Naive B cell (primary cell): ENCODE measurements at regions not wholly inside any gene's neighbourhood (a gene's known extent, or its start where the extent isn't known, plus 50 kb on each side); places are given as distances from the start of the nearest gene placed in this dataset.
A peak's percentile ranks its signal among the peaks of the same experiment; 100 is the strongest.
"Not testable (repeated sequence)": the region's sequence is repeated elsewhere in the genome, so short reads cannot be mapped to it uniquely, and the experiment has no call there.

Experiments
- ATAC-seq, 2 donors: fragments of 150-1000 bp; cut with Tn5 transposase; 2 replicates each; pipeline ENCODE4 v1.10.0; 2021; ENCODE audit warnings: low read depth in 2 of 2, mild to moderate bottlenecking in 2 of 2, moderate library complexity in 2 of 2
- DNase-seq: peaks from one replicate; pipeline ENCODE4 v3.0.0; 2022
- H3K27ac Mint-ChIP-seq, 6 donors: one replicate each; pipeline ENCODE4 v1.8.0; 2020 to 2022; ENCODE audit warnings: mild to moderate bottlenecking in 6 of 6, mixed read lengths in 6 of 6, moderate library complexity in 5 of 6, inconsistent platforms in 2 of 6
- H3K27me3 Mint-ChIP-seq, 3 donors: one replicate each; pipeline ENCODE4 v1.8.0; 2021 to 2022; ENCODE audit warnings: mixed read lengths in 3 of 3, mild to moderate bottlenecking in 1 of 3
- H3K36me3 Mint-ChIP-seq, 2 donors: one replicate each; pipeline ENCODE4 v1.8.0; 2020 to 2022; ENCODE audit warnings: mixed read lengths in 2 of 2, inconsistent platforms in 1 of 2, mild to moderate bottlenecking in 1 of 2
- H3K4me1 Mint-ChIP-seq, 3 donors: one replicate each; pipeline ENCODE4 v1.8.0; 2020 to 2022; ENCODE audit warnings: mixed read lengths in 3 of 3, inconsistent platforms in 1 of 3, mild to moderate bottlenecking in 1 of 3, moderate library complexity in 1 of 3
- H3K4me3 Mint-ChIP-seq, 8 donors: one replicate each; pipeline ENCODE4 v1.8.0; 2020 to 2022; ENCODE audit warnings: mild to moderate bottlenecking in 8 of 8, mixed read lengths in 8 of 8, moderate library complexity in 8 of 8, inconsistent platforms in 2 of 8
- H3K9me3 Mint-ChIP-seq, 7 donors: one replicate each; pipeline ENCODE4 v1.8.0; 2020 to 2022; ENCODE audit warnings: mixed read lengths in 7 of 7, mild to moderate bottlenecking in 5 of 7, inconsistent platforms in 2 of 7, moderate library complexity in 1 of 7

- H3K36me3 Mint-ChIP-seq: peaks cover 0 to 1% of the 10 kb centered on the region in 2 donors
Observed at GRCh38 chr5:125081101-125081500, 334.7 kb upstream of the ZNF608 start.

GRCh38 chr5:125083981-125084380, 337.5 kb upstream of the ZNF608 start:
- Mint-ChIP-seq H3K36me3 (no peaks in the 10 kb centered on the region), H3K4me3 (no peak overlapping the region), H3K4me1 (no peaks in the 10 kb centered on the region), H3K9me3 (peaks cover 0 to 4% (median 3%) of the 10 kb centered on the region in 7 donors), H3K27me3 (peaks cover 0 to 4% (median 0%) of the 10 kb centered on the region in 3 donors), H3K27ac (no peak overlapping the region)
- no peak for DNase-seq
- ATAC-seq: no peak

More at GRCh38 chr5:125081101-125081500, 334.7 kb upstream of the ZNF608 start:
- Mint-ChIP-seq H3K4me3 (no peak overlapping the region), H3K27me3 (no peaks in the 10 kb centered on the region), H3K4me1 (no peaks in the 10 kb centered on the region), H3K9me3 (peaks cover 0 to 6% (median 0%) of the 10 kb centered on the region in 7 donors), H3K27ac (no peak overlapping the region)
- ATAC-seq (no peak), DNase-seq (no peak)

DNA sequence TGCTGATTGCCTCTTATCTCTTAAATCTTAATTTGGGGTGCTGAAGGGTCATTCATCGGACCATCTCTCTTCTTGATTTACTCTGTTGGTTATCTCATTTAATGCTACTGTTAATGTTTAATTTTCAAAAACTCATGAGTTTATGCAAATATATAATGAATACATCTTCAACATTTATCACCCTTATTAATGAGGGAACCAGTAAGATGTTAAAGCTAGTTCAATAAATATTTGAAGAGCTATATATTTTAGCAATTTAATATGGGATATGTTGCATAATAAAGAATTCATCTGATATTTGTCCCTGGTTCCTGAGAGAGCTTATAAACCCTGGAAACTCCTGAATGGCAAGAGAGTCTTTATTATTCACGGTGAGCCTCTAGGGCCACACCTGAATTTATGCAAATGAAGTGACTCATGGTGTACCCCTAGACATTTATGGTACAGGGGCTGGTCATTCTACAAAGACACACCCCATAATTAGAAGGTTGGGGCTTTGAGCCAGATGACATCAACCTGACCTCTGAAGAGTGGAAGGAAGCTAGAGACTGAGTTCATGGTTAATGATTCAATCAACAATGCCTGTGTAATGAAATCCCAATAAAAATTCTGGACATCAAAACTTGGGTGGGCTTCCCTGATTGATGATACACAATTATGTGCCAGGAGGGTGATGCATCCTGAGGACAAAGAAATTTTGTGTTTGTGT, 339.5 kb upstream of the ZNF608 start:
- H3K4me3 Mint-ChIP-seq: no peak overlapping the region
- no peak for DNase-seq

GRCh38 chr5:125088522-125089105, 342.2 kb upstream of the ZNF608 start:
- ATAC-seq: no peak
- Mint-ChIP-seq H3K36me3 (no peaks in the 10 kb centered on the region), H3K4me3 (no peak overlapping the region), H3K9me3 (peaks cover 0 to 11% (median 5%) of the 10 kb centered on the region in 7 donors), H3K27me3 (peaks cover 0 to 12% (median 4%) of the 10 kb centered on the region in 3 donors), H3K4me1 (no peaks in the 10 kb centered on the region), H3K27ac (no peak overlapping the region)
- no peak for DNase-seq

More for the DNA sequence above, 339.5 kb upstream of the ZNF608 start:
- ATAC-seq: no peak
- Mint-ChIP-seq H3K4me1 (no peaks in the 10 kb centered on the region), H3K27ac (peak overlapping the region in 1 of 6 donors; percentile 68), H3K36me3 (no peaks in the 10 kb centered on the region), H3K27me3 (peaks cover 0 to 4% (median 4%) of the 10 kb centered on the region in 3 donors), H3K9me3 (peaks cover 0 to 4% (median 3%) of the 10 kb centered on the region in 7 donors)

DNA sequence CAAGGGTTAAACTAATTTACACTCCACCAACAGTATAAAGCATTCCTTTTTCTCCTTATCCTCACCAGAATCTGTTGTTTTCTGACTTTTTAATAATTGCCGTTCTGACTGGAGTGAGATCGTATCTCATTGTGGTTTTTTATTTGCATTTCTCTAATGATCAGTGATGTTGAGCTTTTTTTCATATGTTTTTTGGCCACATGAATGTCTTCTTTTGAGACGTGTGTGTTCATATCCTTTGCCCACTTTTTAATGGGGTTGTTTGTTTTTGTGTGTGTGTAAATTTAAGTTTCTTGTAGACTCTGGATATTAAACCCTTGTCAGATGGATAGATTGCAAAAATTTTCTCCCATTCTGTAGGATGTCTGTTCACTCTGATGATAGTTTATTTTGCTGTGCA, 345.7 kb upstream of the ZNF608 start:
- peaks cover 2 to 21% (median 8%) of the 10 kb centered on the region in 7 donors for H3K9me3 Mint-ChIP-seq

GRCh38 chr5:125093776-125094175, 347.3 kb upstream of the ZNF608 start:
- peaks cover 0 to 21% (median 7%) of the 10 kb centered on the region in 7 donors for H3K9me3 Mint-ChIP-seq
- no peak for DNase-seq
- ATAC-seq: no peak
- H3K4me3 Mint-ChIP-seq: no peak overlapping the region
- H3K27ac Mint-ChIP-seq: no peak overlapping the region
- H3K4me1 Mint-ChIP-seq: no peaks in the 10 kb centered on the region
- H3K36me3 Mint-ChIP-seq: peaks cover 0 to 6% of the 10 kb centered on the region in 2 donors
- H3K27me3 Mint-ChIP-seq: peaks cover 0 to 7% (median 4%) of the 10 kb centered on the region in 3 donors

More for the DNA sequence above, 345.7 kb upstream of the ZNF608 start:
- not testable (repeated sequence) for H3K36me3 Mint-ChIP-seq, H3K4me1 Mint-ChIP-seq, DNase-seq, ATAC-seq, H3K4me3 Mint-ChIP-seq, H3K27ac Mint-ChIP-seq
- peaks cover 0 to 12% (median 4%) of the 10 kb centered on the region in 3 donors for H3K27me3 Mint-ChIP-seq

DNA sequence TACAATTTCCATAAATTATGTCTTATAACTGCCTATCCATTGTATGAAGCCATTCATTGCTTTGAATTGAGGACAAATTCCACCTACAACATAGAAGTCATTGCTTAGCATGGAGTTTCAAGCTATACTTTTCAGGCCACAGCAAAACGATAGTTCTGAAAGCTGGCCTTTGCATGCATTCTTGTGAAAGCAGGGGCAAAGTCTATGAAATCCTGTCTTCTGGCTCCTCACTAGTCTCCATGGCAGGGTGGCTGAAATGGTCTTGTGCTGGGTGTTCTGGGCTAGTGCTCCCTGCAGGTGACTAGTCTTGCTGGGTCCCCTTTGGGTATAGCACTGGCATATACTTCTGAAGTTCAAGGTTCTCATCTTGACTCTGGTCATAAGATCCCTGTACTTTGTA, 353.9 kb upstream of the ZNF608 start:
- no peak for ATAC-seq
- no peaks in the 10 kb centered on the region for H3K27me3 Mint-ChIP-seq

GRCh38 chr5:125100951-125101350, 354.5 kb upstream of the ZNF608 start:
- H3K9me3 Mint-ChIP-seq: peaks cover 0 to 11% (median 2%) of the 10 kb centered on the region in 7 donors
- ATAC-seq (no peak), DNase-seq (no peak)
- H3K27ac Mint-ChIP-seq: peak overlapping the region in 1 of 6 donors; percentile 50
- no peaks in the 10 kb centered on the region for H3K4me1 Mint-ChIP-seq
- no peaks in the 10 kb centered on the region for H3K27me3 Mint-ChIP-seq
- H3K36me3 Mint-ChIP-seq: peaks cover 0 to 6% of the 10 kb centered on the region in 2 donors
- no peak overlapping the region for H3K4me3 Mint-ChIP-seq

More for the DNA sequence above, 353.9 kb upstream of the ZNF608 start:
- Mint-ChIP-seq H3K4me1 (no peaks in the 10 kb centered on the region), H3K27ac (no peak overlapping the region), H3K9me3 (peaks cover 0 to 15% (median 4%) of the 10 kb centered on the region in 7 donors), H3K36me3 (peaks cover 0 to 6% of the 10 kb centered on the region in 2 donors), H3K4me3 (no peak overlapping the region)
- DNase-seq: no peak

- ATAC-seq: no peak
- no peak for DNase-seq
- H3K27ac Mint-ChIP-seq: no peak overlapping the region
- no peaks in the 10 kb centered on the region for H3K27me3 Mint-ChIP-seq
- H3K9me3 Mint-ChIP-seq: no peaks in the 10 kb centered on the region
- H3K4me1 Mint-ChIP-seq: no peaks in the 10 kb centered on the region
- no peaks in the 10 kb centered on the region for H3K36me3 Mint-ChIP-seq
- no peak overlapping the region for H3K4me3 Mint-ChIP-seq
Observed at GRCh38 chr5:125103459-125103858, 357.0 kb upstream of the ZNF608 start.

GRCh38 chr5:125106271-125106670, 359.8 kb upstream of the ZNF608 start:
- Mint-ChIP-seq H3K27me3 (no peaks in the 10 kb centered on the region), H3K27ac (no peak overlapping the region), H3K4me1 (no peaks in the 10 kb centered on the region), H3K4me3 (no peak overlapping the region), H3K36me3 (peaks cover 2 to 3% of the 10 kb centered on the region in 2 donors), H3K9me3 (peaks cover 0 to 3% (median 0%) of the 10 kb centered on the region in 7 donors)
- DNase-seq (no peak), ATAC-seq (no peak)

DNA sequence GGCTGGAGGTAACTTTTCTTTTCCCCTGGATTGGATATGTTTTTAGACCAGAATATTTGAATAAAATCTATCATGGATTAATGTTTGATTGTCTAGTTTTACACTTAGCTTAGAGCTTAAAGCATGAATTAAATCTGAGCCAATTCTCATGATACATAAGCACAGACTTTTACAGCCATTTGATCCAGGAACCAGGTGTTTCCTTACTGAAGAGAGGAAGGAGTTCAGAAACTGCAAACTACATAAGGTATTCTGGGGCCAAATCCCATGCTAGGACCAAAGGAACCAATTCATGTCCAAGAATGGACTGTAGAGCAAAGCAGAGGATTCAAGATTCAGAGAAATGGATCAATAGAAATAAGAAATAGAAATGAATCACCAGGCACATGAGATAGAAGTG, 360.4 kb upstream of the ZNF608 start:
- Mint-ChIP-seq H3K4me3 (no peak overlapping the region), H3K4me1 (no peaks in the 10 kb centered on the region), H3K9me3 (peaks cover 0 to 8% (median 2%) of the 10 kb centered on the region in 7 donors), H3K27ac (no peak overlapping the region), H3K27me3 (no peaks in the 10 kb centered on the region), H3K36me3 (peaks cover 8 to 9% of the 10 kb centered on the region in 2 donors)
- DNase-seq (no peak), ATAC-seq (no peak)

DNA sequence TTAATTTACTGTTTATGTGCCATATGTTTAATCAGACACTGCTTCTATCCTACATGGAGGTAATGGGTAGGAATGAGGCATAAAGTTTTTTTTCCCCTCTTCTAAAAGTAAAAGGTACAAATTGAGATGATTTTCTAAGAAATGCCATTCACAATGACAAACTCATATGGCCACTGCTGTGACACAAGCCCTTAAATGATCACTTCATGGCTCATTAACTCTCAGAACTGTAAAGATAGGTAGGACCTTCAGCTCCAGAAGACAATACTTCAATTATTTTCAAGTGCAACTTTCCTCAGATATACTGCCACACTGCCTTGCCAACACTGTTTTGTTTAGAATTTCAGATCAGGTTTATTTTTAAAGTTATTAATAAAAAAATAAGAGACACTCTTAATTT, 362.9 kb upstream of the ZNF608 start:
- DNase-seq (no peak), ATAC-seq (no peak)
- H3K36me3 Mint-ChIP-seq: peaks cover 8 to 9% of the 10 kb centered on the region in 2 donors
- peaks cover 0 to 8% (median 2%) of the 10 kb centered on the region in 7 donors for H3K9me3 Mint-ChIP-seq
- peaks cover 0 to 5% (median 1%) of the 10 kb centered on the region in 3 donors for H3K4me1 Mint-ChIP-seq
- no peak overlapping the region for H3K27ac Mint-ChIP-seq
- no peaks in the 10 kb centered on the region for H3K27me3 Mint-ChIP-seq
- H3K4me3 Mint-ChIP-seq: no peak overlapping the region

DNA sequence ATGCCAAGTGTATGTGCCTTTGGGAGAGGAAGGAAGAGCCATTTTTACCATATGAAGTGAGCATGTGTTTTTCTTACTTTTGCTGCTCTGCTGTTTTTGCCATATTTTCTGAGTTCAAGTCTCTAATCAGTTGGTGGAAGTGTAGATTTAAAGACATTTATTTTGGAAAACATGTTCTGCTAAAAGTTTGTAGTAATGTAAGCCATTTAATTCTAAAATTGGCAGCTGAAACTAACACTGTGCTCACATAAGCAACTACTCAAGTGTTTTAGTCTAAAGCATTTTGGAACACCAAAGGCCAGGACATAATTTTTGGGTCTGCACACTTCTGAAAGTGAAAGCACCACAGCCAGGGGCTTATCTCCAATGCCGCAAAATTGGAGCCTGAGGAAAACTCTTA, 363.4 kb upstream of the ZNF608 start:
- peaks cover 0 to 8% (median 2%) of the 10 kb centered on the region in 7 donors for H3K9me3 Mint-ChIP-seq
- ATAC-seq (no peak), DNase-seq (no peak)
- peaks cover 0 to 5% (median 1%) of the 10 kb centered on the region in 3 donors for H3K4me1 Mint-ChIP-seq
- H3K27me3 Mint-ChIP-seq: no peaks in the 10 kb centered on the region
- no peak overlapping the region for H3K4me3 Mint-ChIP-seq
- H3K36me3 Mint-ChIP-seq: peaks cover 8 to 9% of the 10 kb centered on the region in 2 donors
- no peak overlapping the region for H3K27ac Mint-ChIP-seq

DNA sequence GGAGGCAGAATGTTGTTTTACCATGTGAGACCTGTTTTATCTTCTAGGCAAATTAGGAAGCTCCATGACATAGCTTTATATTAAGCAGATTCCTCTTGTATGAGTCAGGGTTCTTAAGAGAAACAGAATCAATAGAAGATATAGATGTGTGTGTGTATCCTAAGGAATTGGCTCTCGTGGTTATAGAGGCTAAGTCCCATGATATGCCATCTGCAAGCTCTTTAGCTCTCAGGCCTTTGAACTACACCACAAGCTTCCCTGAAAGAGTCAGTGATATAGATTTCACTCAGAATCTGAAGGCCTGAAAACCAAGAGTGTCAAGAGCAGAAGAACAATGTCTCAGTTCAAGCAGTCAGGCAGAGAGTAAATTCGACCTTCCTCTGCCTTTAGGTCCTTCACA, 365.8 kb upstream of the ZNF608 start:
- DNase-seq: no peak
- Mint-ChIP-seq H3K27ac (no peak overlapping the region), H3K4me3 (no peak overlapping the region), H3K27me3 (peaks cover 0 to under 1% (median under 1%) of the 10 kb centered on the region in 3 donors), H3K36me3 (peaks cover 8 to 9% of the 10 kb centered on the region in 2 donors), H3K9me3 (peaks cover 0 to 8% (median 2%) of the 10 kb centered on the region in 7 donors), H3K4me1 (peaks cover 0 to 5% (median 1%) of the 10 kb centered on the region in 3 donors)
- ATAC-seq: no peak
